ENCODE measurements at regions not wholly inside any gene's neighbourhood (a gene's known extent, or its start where the extent isn't known, plus 50 kb on each side); places are given as distances from the start of the nearest gene placed in this dataset. TPM values are rescaled to one million over a fixed set of nuclear protein-coding genes. Genes with fewer than 3 reads are reported as not detected.

- TF ChIP-seq FOXA2 (IDR thresholded peaks at IDR 0.05) (no peak), CTCF (IDR thresholded peaks at IDR 0.05; ENCODE audit: low read depth, low read length, missing input control) (no peak), JUND (IDR thresholded peaks at IDR 0.05) (no peak), RXRA (IDR thresholded peaks at IDR 0.05) (no peak), SP1 (IDR thresholded peaks at IDR 0.05) (no peak), FOXA1 (IDR thresholded peaks at IDR 0.05) (no peak)
Observed at GRCh38 chr20:43241057-43241702, 51.5 kb upstream of the PTPRT start (continued).

Small RNA genes in the stretch of these regions (small RNA-seq; reads per million reads assigned to genes)
- not detected for gene RF00426
